Natural killer cell (primary cell): ENCODE measurements at regions not wholly inside any gene's neighbourhood (a gene's known extent, or its start where the extent isn't known, plus 50 kb on each side); places are given as distances from the start of the nearest gene placed in this dataset.
"Not testable (repeated sequence)": the region's sequence is repeated elsewhere in the genome, so short reads cannot be mapped to it uniquely, and the experiment has no call there.

Source experiments
- ATAC-seq, 3 donors: fragments of 150-1000 bp in 2 of 3; fragments of 200-7000 bp in 1 of 3; cut with Tn5 transposase; 1 replicate in 1 of 3; 2 replicates in 2 of 3; pipeline ENCODE4 v1.10.0; 2021; ENCODE audit warnings: mild to moderate bottlenecking in 2 of 3, moderate library complexity in 2 of 3
- DNase-seq, 2 donors: peaks; one replicate each; pipeline versions ENCODE4 v3.0.0 to v3.0.0-alpha.2; 2013 to 2021; ENCODE audit warnings: mixed read lengths in 1 of 2
- H3K27ac ChIP-seq: one replicate; pipeline ENCODE4 v1.5.1; 2013; ENCODE audit warnings: mild to moderate bottlenecking, low read length
- H3K27me3 ChIP-seq: one replicate; pipeline ENCODE4 v1.6.1; 2013; ENCODE audit warnings: low read length; ENCODE audit not compliant: control insufficient read depth, insufficient read depth
- H3K36me3 ChIP-seq: one replicate; pipeline ENCODE4 v1.6.1; 2013; ENCODE audit warnings: low read length; ENCODE audit not compliant: control insufficient read depth, insufficient read depth
- H3K4me1 ChIP-seq: one replicate; pipeline ENCODE4 v1.6.1; 2013; ENCODE audit warnings: low read length; ENCODE audit not compliant: control insufficient read depth, insufficient read depth
- H3K4me3 ChIP-seq: one replicate; pipeline ENCODE4 v1.5.1; 2013; ENCODE audit warnings: low read length
- H3K9me3 ChIP-seq: one replicate; pipeline ENCODE4 v1.6.1; 2013; ENCODE audit warnings: low read length; ENCODE audit not compliant: control insufficient read depth, insufficient read depth
- H3K27ac Mint-ChIP-seq, 2 donors: one replicate each; pipeline ENCODE4 v1.8.0; 2022; ENCODE audit warnings: mild to moderate bottlenecking in 2 of 2, mixed read lengths in 2 of 2, moderate library complexity in 1 of 2
- H3K27me3 Mint-ChIP-seq, 2 donors: one replicate each; pipeline ENCODE4 v1.8.0; 2022; ENCODE audit warnings: low read depth in 2 of 2, mixed read lengths in 2 of 2
- H3K36me3 Mint-ChIP-seq: one replicate; pipeline ENCODE4 v1.8.0; 2022; ENCODE audit warnings: mixed read lengths
- H3K4me1 Mint-ChIP-seq, 2 donors: one replicate each; pipeline ENCODE4 v1.8.0; 2022; ENCODE audit warnings: mixed read lengths in 2 of 2
- H3K4me3 Mint-ChIP-seq: one replicate; pipeline ENCODE4 v1.8.0; 2022; ENCODE audit warnings: mild to moderate bottlenecking, moderate library complexity, mixed read lengths
- H3K9me3 Mint-ChIP-seq, 2 donors: one replicate each; pipeline ENCODE4 v1.8.0; 2022; ENCODE audit warnings: mixed read lengths in 2 of 2
- WGBS: methylation state at CpG from one replicate; pipeline ENCODE4 v1.1.7; 2013; ENCODE audit warnings: missing lambda C conversion rate; ENCODE audit not compliant: insufficient coverage; 5-methylcytosine and 5-hydroxymethylcytosine counted together
- intact Hi-C: fragments of 100-400 bp; cut with micrococcal nuclease; formaldehyde crosslinking; loops from one replicate; pipeline ENCODE4 v1.14.2; 2022
- TF ChIP-seq, protein P1 (sequence below): fragments of 200-600 bp; IDR thresholded peaks from one replicate; pipeline ENCODE4 v1.8.0; 2022; ENCODE audit warnings: antibody characterized with exemption

- Mint-ChIP-seq H3K27ac (no peak overlapping the region), H3K4me1 (peaks cover 7 to 12% of the 10 kb centered on the region in 2 donors), H3K9me3 (no peaks in the 10 kb centered on the region), H3K36me3 (no peaks in the 10 kb centered on the region), H3K4me3 (no peak overlapping the region), H3K27me3 (no peaks in the 10 kb centered on the region)
- DNase-seq (no peak), ATAC-seq (no peak)
- Histone ChIP-seq H3K27me3 (no peaks in the 10 kb centered on the region), H3K9me3 (no peaks in the 10 kb centered on the region), H3K4me3 (no peak overlapping the region), H3K27ac (no peak overlapping the region), H3K4me1 (no peaks in the 10 kb centered on the region), H3K36me3 (peaks cover 12% of the 10 kb centered on the region)
- intact Hi-C loops = no loop called here
- 94% methylated on average over 2 of the region's 2 CpGs for WGBS
- TF ChIP-seq, protein P1, sequence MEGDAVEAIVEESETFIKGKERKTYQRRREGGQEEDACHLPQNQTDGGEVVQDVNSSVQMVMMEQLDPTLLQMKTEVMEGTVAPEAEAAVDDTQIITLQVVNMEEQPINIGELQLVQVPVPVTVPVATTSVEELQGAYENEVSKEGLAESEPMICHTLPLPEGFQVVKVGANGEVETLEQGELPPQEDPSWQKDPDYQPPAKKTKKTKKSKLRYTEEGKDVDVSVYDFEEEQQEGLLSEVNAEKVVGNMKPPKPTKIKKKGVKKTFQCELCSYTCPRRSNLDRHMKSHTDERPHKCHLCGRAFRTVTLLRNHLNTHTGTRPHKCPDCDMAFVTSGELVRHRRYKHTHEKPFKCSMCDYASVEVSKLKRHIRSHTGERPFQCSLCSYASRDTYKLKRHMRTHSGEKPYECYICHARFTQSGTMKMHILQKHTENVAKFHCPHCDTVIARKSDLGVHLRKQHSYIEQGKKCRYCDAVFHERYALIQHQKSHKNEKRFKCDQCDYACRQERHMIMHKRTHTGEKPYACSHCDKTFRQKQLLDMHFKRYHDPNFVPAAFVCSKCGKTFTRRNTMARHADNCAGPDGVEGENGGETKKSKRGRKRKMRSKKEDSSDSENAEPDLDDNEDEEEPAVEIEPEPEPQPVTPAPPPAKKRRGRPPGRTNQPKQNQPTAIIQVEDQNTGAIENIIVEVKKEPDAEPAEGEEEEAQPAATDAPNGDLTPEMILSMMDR = no peak
Measured at GRCh38 chr10:45547207-45547606, 125.4 kb downstream of the ZFAND4 start.

DNA sequence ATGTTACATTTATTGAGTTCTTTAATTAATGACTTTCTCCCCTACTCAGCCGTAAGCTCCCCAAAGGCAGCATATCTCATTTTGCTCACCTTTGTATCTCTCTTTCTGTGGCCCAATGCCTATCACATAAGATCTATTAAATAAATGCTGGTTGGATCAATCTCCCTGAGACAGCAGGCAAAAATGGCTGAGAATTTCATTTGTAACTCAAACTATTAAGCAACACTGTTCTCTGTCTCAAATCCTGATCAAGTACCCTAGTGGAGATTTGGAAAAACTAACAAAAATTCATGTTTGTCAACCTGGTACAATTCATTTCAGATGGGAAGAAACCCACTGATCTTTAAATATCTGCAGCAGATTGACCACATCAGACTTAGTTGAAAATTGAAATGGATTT lies 127.4 kb downstream of the ZFAND4 start:
- no peaks in the 10 kb centered on the region for H3K4me1 ChIP-seq
- Mint-ChIP-seq H3K27ac (no peak overlapping the region), H3K27me3 (no peaks in the 10 kb centered on the region), H3K4me3 (no peak overlapping the region), H3K9me3 (no peaks in the 10 kb centered on the region), H3K36me3 (no peaks in the 10 kb centered on the region), H3K4me1 (peaks cover 6 to 7% of the 10 kb centered on the region in 2 donors)
- no peak overlapping the region for H3K4me3 ChIP-seq
- 100% methylated on average over 1 of the region's 1 CpG for WGBS
- DNase-seq (no peak), ATAC-seq (no peak)
- H3K27me3 ChIP-seq = no peaks in the 10 kb centered on the region
- peaks cover 8% of the 10 kb centered on the region for H3K36me3 ChIP-seq
- TF ChIP-seq, protein P1 = no peak
- H3K27ac ChIP-seq = no peak overlapping the region
- intact Hi-C loops = no loop called here
- no peaks in the 10 kb centered on the region for H3K9me3 ChIP-seq

GRCh38 chr10:45544191-45544590 lies 128.4 kb downstream of the ZFAND4 start:
- ATAC-seq = no peak
- H3K27me3 Mint-ChIP-seq = no peaks in the 10 kb centered on the region
- H3K9me3 Mint-ChIP-seq = no peaks in the 10 kb centered on the region
- H3K36me3 Mint-ChIP-seq = no peaks in the 10 kb centered on the region
- intact Hi-C loops = no loop called here
- Histone ChIP-seq H3K9me3 (no peaks in the 10 kb centered on the region), H3K4me1 (no peaks in the 10 kb centered on the region), H3K27ac (no peak overlapping the region), H3K36me3 (peaks cover 2% of the 10 kb centered on the region), H3K27me3 (no peaks in the 10 kb centered on the region), H3K4me3 (no peak overlapping the region)
- peaks cover 11 to 12% of the 10 kb centered on the region in 2 donors for H3K4me1 Mint-ChIP-seq
- 100% methylated on average over 1 of the region's 1 CpG for WGBS
- TF ChIP-seq, protein P1 = no peak
- DNase-seq = no peak
- H3K27ac Mint-ChIP-seq = no peak overlapping the region
- H3K4me3 Mint-ChIP-seq = no peak overlapping the region

DNA sequence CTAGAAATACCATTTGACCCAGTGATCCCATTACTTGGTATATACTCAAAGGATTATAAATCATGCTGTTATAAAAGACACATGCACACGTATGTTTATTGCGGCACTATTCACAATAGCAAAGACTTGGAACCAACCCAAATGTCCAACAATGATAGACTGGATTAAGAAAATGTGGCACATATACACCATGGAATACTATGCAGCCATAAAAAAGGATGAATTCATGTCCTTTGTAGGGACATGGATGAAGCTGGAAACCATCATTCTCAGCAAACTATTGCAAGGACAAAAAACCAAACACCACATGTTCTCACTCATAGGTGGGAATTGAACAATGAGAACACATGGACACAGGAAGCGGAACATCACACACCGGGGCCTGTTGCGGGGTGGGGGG lies 131.5 kb downstream of the ZFAND4 start:
- H3K36me3 ChIP-seq, H3K27ac Mint-ChIP-seq, H3K4me1 ChIP-seq, intact Hi-C loops, DNase-seq, H3K4me3 ChIP-seq, H3K9me3 Mint-ChIP-seq, H3K27me3 ChIP-seq, H3K27me3 Mint-ChIP-seq, H3K9me3 ChIP-seq, ATAC-seq, H3K4me3 Mint-ChIP-seq, H3K36me3 Mint-ChIP-seq, H3K27ac ChIP-seq: not testable (repeated sequence)
- H3K4me1 Mint-ChIP-seq = peaks cover 16 to 21% of the 10 kb centered on the region in 2 donors
- WGBS = no CpG with 5 or more reads among the region's 5 CpGs

- H3K27me3 Mint-ChIP-seq, H3K36me3 Mint-ChIP-seq, H3K27ac ChIP-seq, H3K4me1 ChIP-seq, H3K27me3 ChIP-seq, H3K36me3 ChIP-seq, H3K9me3 Mint-ChIP-seq, DNase-seq, H3K9me3 ChIP-seq, H3K4me3 Mint-ChIP-seq, intact Hi-C loops, ATAC-seq, H3K27ac Mint-ChIP-seq, H3K4me3 ChIP-seq: not testable (repeated sequence)
- H3K4me1 Mint-ChIP-seq = peaks cover 16 to 21% of the 10 kb centered on the region in 2 donors
- no CpG with 5 or more reads among the region's 2 CpGs for WGBS
Measured at GRCh38 chr10:45540589-45540988, 132.0 kb downstream of the ZFAND4 start.

GRCh38 chr10:45539569-45539968 lies 133.0 kb downstream of the ZFAND4 start:
- ATAC-seq, H3K9me3 ChIP-seq, H3K4me1 ChIP-seq, DNase-seq, H3K27me3 Mint-ChIP-seq, H3K4me3 Mint-ChIP-seq, H3K27me3 ChIP-seq, intact Hi-C loops, H3K4me3 ChIP-seq, H3K36me3 ChIP-seq, H3K27ac ChIP-seq, H3K9me3 Mint-ChIP-seq, H3K36me3 Mint-ChIP-seq: not testable (repeated sequence)
- Mint-ChIP-seq H3K27ac (peak overlapping the region; percentile 22 to 42), H3K4me1 (peaks cover 18 to 21% of the 10 kb centered on the region in 2 donors)
- no CpG with 5 or more reads among the region's 1 CpG for WGBS
